Uterus (tissue), 3 donors: ENCODE measurements at regions not wholly inside any gene's neighbourhood (a gene's known extent, or its start where the extent isn't known, plus 50 kb on each side); places are given as distances from the start of the nearest gene placed in this dataset.

Experiments used
- DNase-seq, 2 donors: peaks; one replicate each; pipeline ENCODE4 v3.0.0-alpha.2; 2019 to 2020
- H3K27ac ChIP-seq, 2 donors: fragments of 200-600 bp; sonication (generic); 1 replicate in 1 of 2; 2 replicates in 1 of 2; pipeline ENCODE4 v1.5.1; 2016 to 2018
- H3K27me3 ChIP-seq, 2 donors: fragments of 200-600 bp; sonication (generic); one replicate each; pipeline ENCODE4 v1.5.1; 2018 to 2019; ENCODE audit warnings: control low read depth in 1 of 2
- H3K36me3 ChIP-seq, 2 donors: fragments of 200-600 bp; sonication (generic); one replicate each; pipeline ENCODE4 v1.5.1; 2019; ENCODE audit warnings: control low read depth in 1 of 2
- H3K4me1 ChIP-seq, 2 donors: fragments of 200-600 bp; sonication (generic); one replicate each; pipeline ENCODE4 v1.5.1; 2018 to 2019; ENCODE audit warnings: control low read depth in 1 of 2
- H3K4me3 ChIP-seq, 2 donors: fragments of 200-600 bp; sonication (generic); 1 replicate in 1 of 2; 2 replicates in 1 of 2; pipeline ENCODE4 v1.5.1; 2018 to 2019; ENCODE audit warnings: mild to moderate bottlenecking in 1 of 2
- H3K9me3 ChIP-seq, 2 donors: fragments of 200-600 bp; sonication (generic); one replicate each; pipeline ENCODE4 v1.5.1; 2019; ENCODE audit warnings: control low read depth in 1 of 2
- POLR2A ChIP-seq, 2 donors: fragments of 450-650 bp; IDR thresholded peaks; one replicate each; pipeline ENCODE4 v1.6.1; 2016; ENCODE audit warnings: antibody characterized with exemption in 2 of 2, mild to moderate bottlenecking in 1 of 2, moderate library complexity in 1 of 2
- intact Hi-C: fragments of 100-400 bp; cut with DNase I; formaldehyde crosslinking; loops from one replicate; pipeline ENCODE4 v1.15.1; 2023; ENCODE audit warnings: low total_unique reads
- TF ChIP-seq, protein P1 (sequence below), 4 experiments: fragments of 200-600 bp in 2 of 4; fragments of 450-650 bp in 2 of 4; sonication (generic) in 2 of 4; IDR thresholded peaks; one replicate each; pipeline ENCODE4 v1.5.1; 2016 to 2019; ENCODE audit warnings: antibody characterized with exemption in 4 of 4, mild to moderate bottlenecking in 2 of 4, moderate library complexity in 1 of 4
- donor health status: DM: yes; HTN: yes; CAD: no.

DNA sequence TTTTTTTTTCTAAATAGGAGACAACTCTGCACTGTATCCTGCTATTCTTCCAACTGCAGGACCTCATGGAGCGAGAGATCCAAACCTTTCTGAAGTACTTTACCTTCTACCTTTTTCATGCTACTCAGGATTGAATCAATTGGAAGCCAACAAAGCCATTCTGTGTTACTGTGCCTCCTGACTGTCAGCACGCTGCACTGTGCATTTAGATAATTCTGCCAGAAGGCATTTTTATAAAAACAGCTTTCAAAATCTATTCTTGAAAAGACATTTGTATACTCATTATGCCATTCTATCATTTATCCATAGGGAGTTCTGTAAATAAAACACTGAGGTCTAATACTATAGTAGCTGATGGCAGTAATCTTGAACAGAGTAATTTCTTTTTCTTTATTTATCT is 142.8 kb downstream of the SLIT2 start:
- Histone ChIP-seq H3K27me3 (no peaks in the 10 kb centered on the region), H3K4me1 (no peaks in the 10 kb centered on the region), H3K27ac (no peak overlapping the region), H3K9me3 (no peaks in the 10 kb centered on the region), H3K36me3 (no peaks in the 10 kb centered on the region), H3K4me3 (no peak overlapping the region)
- TF ChIP-seq, protein P1, sequence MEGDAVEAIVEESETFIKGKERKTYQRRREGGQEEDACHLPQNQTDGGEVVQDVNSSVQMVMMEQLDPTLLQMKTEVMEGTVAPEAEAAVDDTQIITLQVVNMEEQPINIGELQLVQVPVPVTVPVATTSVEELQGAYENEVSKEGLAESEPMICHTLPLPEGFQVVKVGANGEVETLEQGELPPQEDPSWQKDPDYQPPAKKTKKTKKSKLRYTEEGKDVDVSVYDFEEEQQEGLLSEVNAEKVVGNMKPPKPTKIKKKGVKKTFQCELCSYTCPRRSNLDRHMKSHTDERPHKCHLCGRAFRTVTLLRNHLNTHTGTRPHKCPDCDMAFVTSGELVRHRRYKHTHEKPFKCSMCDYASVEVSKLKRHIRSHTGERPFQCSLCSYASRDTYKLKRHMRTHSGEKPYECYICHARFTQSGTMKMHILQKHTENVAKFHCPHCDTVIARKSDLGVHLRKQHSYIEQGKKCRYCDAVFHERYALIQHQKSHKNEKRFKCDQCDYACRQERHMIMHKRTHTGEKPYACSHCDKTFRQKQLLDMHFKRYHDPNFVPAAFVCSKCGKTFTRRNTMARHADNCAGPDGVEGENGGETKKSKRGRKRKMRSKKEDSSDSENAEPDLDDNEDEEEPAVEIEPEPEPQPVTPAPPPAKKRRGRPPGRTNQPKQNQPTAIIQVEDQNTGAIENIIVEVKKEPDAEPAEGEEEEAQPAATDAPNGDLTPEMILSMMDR (IDR thresholded peaks at IDR 0.05): no peak
- no peak for TF ChIP-seq POLR2A (IDR thresholded peaks at IDR 0.05)
- DNase-seq: no peak
- intact Hi-C loops: no loop called here

DNA sequence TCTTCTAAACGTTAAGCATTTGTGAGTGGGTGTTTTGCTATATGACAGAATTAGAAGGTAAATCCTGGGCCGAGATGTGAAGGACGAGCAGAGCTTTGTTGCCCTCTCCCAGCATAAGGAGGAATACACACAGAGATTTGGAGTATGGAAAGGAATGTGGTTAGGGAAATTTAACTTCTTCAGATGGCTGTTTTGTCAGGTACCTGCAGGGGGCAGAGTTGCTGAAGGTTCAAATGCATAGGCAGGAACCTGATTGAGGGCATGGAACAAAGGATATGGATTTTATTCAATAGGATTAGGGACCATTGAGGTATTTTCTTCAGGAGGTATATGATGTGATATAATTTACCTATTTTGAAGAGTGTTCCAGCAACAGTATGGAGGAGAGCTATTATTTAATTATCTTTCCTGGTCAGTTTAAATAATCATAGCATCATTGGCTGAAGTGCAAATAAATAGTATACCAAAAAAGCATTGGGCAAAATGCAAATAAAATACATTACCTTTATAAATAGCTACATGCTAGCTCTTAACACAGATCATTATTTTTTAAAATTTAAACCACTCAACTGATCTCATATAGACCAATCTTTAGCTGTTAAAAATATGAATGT is 143.6 kb downstream of the SLIT2 start:
- TF ChIP-seq, protein P1 (IDR thresholded peaks at IDR 0.05): peak in 2 of 4 experiments; percentile 8 to 22
- no peak for TF ChIP-seq POLR2A (IDR thresholded peaks at IDR 0.05)
- H3K27me3 ChIP-seq: no peaks in the 10 kb centered on the region
- H3K4me3 ChIP-seq: no peak overlapping the region
- no peaks in the 10 kb centered on the region for H3K9me3 ChIP-seq
- intact Hi-C loops: no loop called here
- H3K27ac ChIP-seq: no peak overlapping the region
- DNase-seq: no peak
- no peaks in the 10 kb centered on the region for H3K4me1 ChIP-seq
- H3K36me3 ChIP-seq: no peaks in the 10 kb centered on the region

DNA sequence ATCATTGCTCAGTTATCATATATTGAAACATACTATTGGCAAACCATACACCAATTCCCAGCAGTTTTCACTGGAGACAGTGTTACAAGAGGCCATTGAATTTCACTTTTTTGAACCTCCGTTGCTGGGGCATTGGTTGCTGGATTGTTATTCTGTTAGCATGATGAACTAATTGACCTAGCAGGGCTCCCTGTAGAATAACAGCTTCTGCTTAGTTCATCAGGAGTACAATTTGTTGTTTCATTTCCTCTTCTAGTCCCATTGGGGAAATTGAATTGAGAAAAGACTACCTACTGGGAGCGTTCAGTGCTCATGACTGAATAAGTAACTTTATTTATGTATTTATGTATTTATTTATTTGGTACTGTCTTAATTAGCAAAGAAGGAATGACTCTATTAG is 151.6 kb downstream of the SLIT2 start:
- no peak overlapping the region for H3K27ac ChIP-seq
- TF ChIP-seq, protein P1 (IDR thresholded peaks at IDR 0.05): no peak
- TF ChIP-seq POLR2A (IDR thresholded peaks at IDR 0.05): no peak
- intact Hi-C loops: no loop called here
- no peaks in the 10 kb centered on the region for H3K36me3 ChIP-seq
- no peaks in the 10 kb centered on the region for H3K4me1 ChIP-seq
- no peaks in the 10 kb centered on the region for H3K27me3 ChIP-seq
- H3K9me3 ChIP-seq: no peaks in the 10 kb centered on the region
- no peak for DNase-seq
- H3K4me3 ChIP-seq: no peak overlapping the region

DNA sequence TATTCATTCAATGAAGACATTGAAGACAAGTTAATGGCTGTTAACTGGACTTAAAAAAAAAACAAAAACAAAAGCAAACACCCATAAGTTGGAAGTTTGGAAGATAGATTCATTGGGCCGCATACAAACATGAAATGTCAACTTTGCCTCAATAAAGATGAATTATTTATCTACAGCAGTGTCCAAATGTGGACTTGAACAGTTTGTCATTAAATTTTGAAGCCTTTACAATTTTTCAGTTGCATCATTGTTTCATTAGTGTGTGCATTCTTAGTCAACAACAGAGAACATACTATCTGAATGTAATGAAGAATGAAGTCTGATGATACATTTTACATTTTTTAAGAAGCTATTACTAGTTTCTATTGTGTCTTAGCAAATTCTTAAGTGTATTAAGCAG is 152.1 kb downstream of the SLIT2 start:
- no peaks in the 10 kb centered on the region for H3K4me1 ChIP-seq
- no peak overlapping the region for H3K4me3 ChIP-seq
- H3K36me3 ChIP-seq: no peaks in the 10 kb centered on the region
- no peaks in the 10 kb centered on the region for H3K9me3 ChIP-seq
- DNase-seq: no peak
- H3K27ac ChIP-seq: no peak overlapping the region
- no peaks in the 10 kb centered on the region for H3K27me3 ChIP-seq
- no peak for TF ChIP-seq POLR2A (IDR thresholded peaks at IDR 0.05)
- TF ChIP-seq, protein P1 (IDR thresholded peaks at IDR 0.05): no peak
- intact Hi-C loops: no loop called here

DNA sequence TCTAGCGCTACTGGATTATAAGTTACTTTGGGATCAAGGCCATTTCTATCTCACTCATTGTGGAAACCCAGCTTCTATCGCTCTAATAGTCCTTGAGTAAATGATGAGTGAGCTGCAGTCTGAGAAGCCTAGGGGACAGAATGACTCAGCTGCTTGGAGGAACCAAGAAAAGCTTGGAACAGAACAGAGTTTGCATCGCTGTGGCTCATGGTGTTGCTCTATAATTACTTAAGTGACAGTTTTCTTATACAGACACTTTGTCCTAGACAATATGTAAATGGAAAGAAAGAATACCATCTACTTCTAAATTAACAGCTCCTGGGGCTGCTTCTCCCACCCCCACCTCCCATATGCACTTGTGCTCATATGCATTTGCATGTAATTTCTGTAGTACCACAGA is 156.9 kb downstream of the SLIT2 start:
- no peak overlapping the region for H3K27ac ChIP-seq
- H3K36me3 ChIP-seq: no peaks in the 10 kb centered on the region
- no peaks in the 10 kb centered on the region for H3K9me3 ChIP-seq
- no peaks in the 10 kb centered on the region for H3K27me3 ChIP-seq
- intact Hi-C loops: no loop called here
- DNase-seq: no peak
- no peaks in the 10 kb centered on the region for H3K4me1 ChIP-seq
- TF ChIP-seq, protein P1 (IDR thresholded peaks at IDR 0.05): no peak
- no peak for TF ChIP-seq POLR2A (IDR thresholded peaks at IDR 0.05)
- H3K4me3 ChIP-seq: no peak overlapping the region
